ENCODE measurements at regions not wholly inside any gene's neighbourhood (a gene's known extent, or its start where the extent isn't known, plus 50 kb on each side); places are given as distances from the start of the nearest gene placed in this dataset.

- no peak for TF ChIP-seq CTCF (IDR thresholded peaks at IDR 0.05)
- no peak for TF ChIP-seq EP300 (IDR thresholded peaks at IDR 0.05)
- TF ChIP-seq POLR2A (IDR thresholded peaks at IDR 0.05), result no peak
These were observed 252.8 kb upstream of the GYPC start for GRCh38 chr2:126403039-126403628.
